Endothelial cell of umbilical vein (primary cell): ENCODE measurements at regions not wholly inside any gene's neighbourhood (a gene's known extent, or its start where the extent isn't known, plus 50 kb on each side); places are given as distances from the start of the nearest gene placed in this dataset.

Source experiments
- BruUV-seq: library from RNA; stranded (reverse); fragments of 400-500 nt; replicated peaks from 2 replicates; lab custom pipeline; 2021; lab: Mats Ljungman, UMichigan
- CTCF ChIA-PET: fragments of 300-600, 350-600 bp; sonication (Branson Sonifier 250); formaldehyde crosslinking; loops from one replicate; lab custom pipeline; 2021; ENCODE audit warnings: antibody characterized with exemption, inconsistent platforms; lab: Charles Lee
- POLR2A ChIA-PET: fragments of 300-600, 350-600 bp; sonication (Branson Sonifier 250); formaldehyde crosslinking; loops from one replicate; lab custom pipeline; 2021; ENCODE audit warnings: antibody characterized with exemption, inconsistent platforms; lab: Charles Lee
- DNase-seq: peaks from one replicate; pipeline ENCODE4 v3.0.0-alpha.2; 2011; ENCODE audit warnings: low read depth, low spot score
- FAIRE-seq: peaks from 2 replicates; lab custom pipeline; 2011; peaks lifted over from hg19 to GRCh38; lab: Jason Lieb, UNC
- H2AFZ ChIP-seq: 2 replicates; pipeline ENCODE4 v1.6.0; 2012; ENCODE audit warnings: low read depth, low read length, control low read depth, inconsistent platforms
- H3K27ac ChIP-seq: 2 replicates; pipeline ENCODE4 v1.5.1; 2011; ENCODE audit warnings: low read depth, mild to moderate bottlenecking, control low read depth, low read length, moderate library complexity; ENCODE audit not compliant: insufficient read depth
- H3K27me3 ChIP-seq, 2 experiments: 2 replicates each; pipeline versions ENCODE4 v1.6.0 to v1.6.1; 2011; ENCODE audit warnings: low read length in 2 of 2, mixed read lengths in 1 of 2; ENCODE audit not compliant: control insufficient read depth in 2 of 2, insufficient read depth in 2 of 2
- H3K36me3 ChIP-seq, 2 experiments: 2 replicates in 1 of 2; 3 replicates in 1 of 2; pipeline ENCODE4 v1.5.1; 2011; ENCODE audit warnings: low read length in 2 of 2, mild to moderate bottlenecking in 1 of 2, moderate library complexity in 1 of 2; ENCODE audit not compliant: control insufficient read depth in 2 of 2, insufficient read depth in 2 of 2; ENCODE audit errors: extremely low read depth in 1 of 2
- H3K4me1 ChIP-seq: 3 replicates; pipeline ENCODE4 v1.5.1; 2011; ENCODE audit warnings: mild to moderate bottlenecking, low read length; ENCODE audit not compliant: control insufficient read depth, insufficient read depth; ENCODE audit errors: extremely low read depth
- H3K4me2 ChIP-seq: 2 replicates; pipeline ENCODE4 v1.6.1; 2011; ENCODE audit warnings: low read length, control low read depth, mixed read lengths; ENCODE audit not compliant: insufficient read depth
- H3K4me3 ChIP-seq, 3 experiments: fragments of 200-600 bp in 1 of 3; sonication (generic), shearing (Covaris generic) in 1 of 3; replicated peaks in 1 of 3; 2 replicates each; pipeline ENCODE4 v1.5.1; 2011 to 2016; ENCODE audit warnings: control low read depth in 3 of 3, low read length in 3 of 3, mild to moderate bottlenecking in 2 of 3, inconsistent platforms in 1 of 3, low read depth in 1 of 3, moderate library complexity in 1 of 3; ENCODE audit not compliant: insufficient read depth in 1 of 3
- H3K79me2 ChIP-seq: 2 replicates; pipeline ENCODE4 v1.6.0; 2012; ENCODE audit warnings: low read length, inconsistent platforms; ENCODE audit not compliant: control insufficient read depth, insufficient read depth
- H3K9ac ChIP-seq: replicated peaks from 2 replicates; pipeline ENCODE3; 2011; ENCODE audit warnings: low read length, control low read depth; ENCODE audit not compliant: insufficient read depth; ENCODE audit errors: extremely low read depth
- H3K9me1 ChIP-seq: replicated peaks from 3 replicates; pipeline ENCODE4 v1.6.0; 2011; ENCODE audit warnings: mild to moderate bottlenecking, low read length; ENCODE audit not compliant: control insufficient read depth, insufficient read depth; ENCODE audit errors: extremely low read depth
- H3K9me3 ChIP-seq: replicated peaks from 2 replicates; pipeline ENCODE4 v1.5.1; 2012; ENCODE audit warnings: low read length, inconsistent platforms; ENCODE audit not compliant: control insufficient read depth, insufficient read depth
- H4K20me1 ChIP-seq: replicated peaks from 2 replicates; pipeline ENCODE3; 2011; ENCODE audit warnings: mild to moderate bottlenecking, low read length; ENCODE audit not compliant: control insufficient read depth, insufficient read depth; ENCODE audit errors: extremely low read depth
- EZH2 ChIP-seq: IDR thresholded peaks from 2 replicates; pipeline ENCODE4 v1.6.1; 2012; ENCODE audit warnings: borderline replicate concordance, low read depth, mild to moderate bottlenecking, moderate library complexity, low read length, inconsistent platforms; ENCODE audit not compliant: severe bottlenecking
- FOS ChIP-seq: IDR thresholded peaks from 2 replicates; pipeline ENCODE4 v1.6.1; 2011; ENCODE audit warnings: mild to moderate bottlenecking, low read length, moderate library complexity, borderline replicate concordance; ENCODE audit not compliant: insufficient read depth
- GATA2 ChIP-seq: IDR thresholded peaks from 2 replicates; pipeline ENCODE4 v1.7.0; 2011; ENCODE audit warnings: low read depth, mild to moderate bottlenecking, moderate library complexity, mixed read lengths, low read length; ENCODE audit not compliant: insufficient read length, insufficient read depth
- JUN ChIP-seq: IDR thresholded peaks from 2 replicates; pipeline ENCODE4 v1.6.1; 2011; ENCODE audit warnings: borderline replicate concordance, low read depth; ENCODE audit not compliant: insufficient read length, insufficient read depth
- MAX ChIP-seq: IDR thresholded peaks from 2 replicates; pipeline ENCODE4 v1.6.1; 2011; ENCODE audit not compliant: insufficient read depth, insufficient read length
- MYC ChIP-seq: IDR thresholded peaks from one replicate; pipeline ENCODE4 v1.6.1; 2011; ENCODE audit warnings: mild to moderate bottlenecking, low read depth, low read length
- POLR2A ChIP-seq: IDR thresholded peaks from 2 replicates; pipeline ENCODE4 v1.6.1; 2012; ENCODE audit warnings: low read depth, mild to moderate bottlenecking, control low read depth, low read length
- POLR2AphosphoS5 ChIP-seq: IDR thresholded peaks from 2 replicates; pipeline ENCODE4 v1.6.1; 2012; ENCODE audit warnings: low read depth, mild to moderate bottlenecking, control low read depth, low read length, moderate library complexity; ENCODE audit not compliant: insufficient read depth
- dilution Hi-C: fragments of 300-500 bp; cut with MboI; formaldehyde crosslinking; loops from one replicate; pipeline ENCODE4 v1.15.0; 2019; ENCODE audit warnings: low sequenced_read_pairs; ENCODE audit not compliant: extremely low pct_ligation_motif_present
- intact Hi-C: fragments of 100-400 bp; cut with micrococcal nuclease; formaldehyde crosslinking; loops from one replicate; pipeline ENCODE4 v1.10.0; 2022
- TF ChIP-seq, protein P1 (sequence below), 2 donors: IDR thresholded peaks; 1 replicate in 1 of 2; 2 replicates in 1 of 2; pipeline ENCODE4 v1.5.1; 2011; ENCODE audit warnings: low read length in 2 of 2, mild to moderate bottlenecking in 2 of 2, moderate library complexity in 2 of 2, control low read depth in 1 of 2, inconsistent platforms in 1 of 2, low read depth in 1 of 2; ENCODE audit not compliant: insufficient read depth in 1 of 2; ENCODE audit errors: extremely low read depth in 1 of 2

DNA sequence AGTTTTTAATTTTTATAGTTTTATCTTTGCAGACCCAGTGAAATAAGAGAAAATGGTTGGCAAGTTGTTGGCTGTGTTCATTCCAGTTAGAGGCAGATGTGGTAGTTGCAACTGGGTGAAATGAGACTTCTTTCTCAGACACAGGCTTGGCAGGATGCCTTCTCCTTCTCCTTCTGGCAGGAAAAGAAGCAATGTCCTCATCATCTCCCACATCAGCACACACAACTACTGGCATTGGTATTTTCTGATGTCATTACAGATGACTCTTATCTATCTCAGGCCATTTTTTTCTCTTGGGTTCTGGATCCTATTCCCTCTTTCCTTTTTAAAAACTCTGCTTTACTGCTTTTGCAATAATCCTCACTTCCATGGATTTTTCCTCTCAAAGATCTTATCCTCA lies 103.3 kb upstream of the EDIL3 start:
- H3K9me3 ChIP-seq, result no peaks in the 10 kb centered on the region
- intact Hi-C loops (no loop called here), dilution Hi-C loops (no loop called here)
- TF ChIP-seq MYC (no peak), POLR2AphosphoS5 (no peak), FOS (no peak), POLR2A (no peak), EZH2 (no peak), JUN (no peak), MAX (no peak), GATA2 (no peak)
- TF ChIP-seq, protein P1, sequence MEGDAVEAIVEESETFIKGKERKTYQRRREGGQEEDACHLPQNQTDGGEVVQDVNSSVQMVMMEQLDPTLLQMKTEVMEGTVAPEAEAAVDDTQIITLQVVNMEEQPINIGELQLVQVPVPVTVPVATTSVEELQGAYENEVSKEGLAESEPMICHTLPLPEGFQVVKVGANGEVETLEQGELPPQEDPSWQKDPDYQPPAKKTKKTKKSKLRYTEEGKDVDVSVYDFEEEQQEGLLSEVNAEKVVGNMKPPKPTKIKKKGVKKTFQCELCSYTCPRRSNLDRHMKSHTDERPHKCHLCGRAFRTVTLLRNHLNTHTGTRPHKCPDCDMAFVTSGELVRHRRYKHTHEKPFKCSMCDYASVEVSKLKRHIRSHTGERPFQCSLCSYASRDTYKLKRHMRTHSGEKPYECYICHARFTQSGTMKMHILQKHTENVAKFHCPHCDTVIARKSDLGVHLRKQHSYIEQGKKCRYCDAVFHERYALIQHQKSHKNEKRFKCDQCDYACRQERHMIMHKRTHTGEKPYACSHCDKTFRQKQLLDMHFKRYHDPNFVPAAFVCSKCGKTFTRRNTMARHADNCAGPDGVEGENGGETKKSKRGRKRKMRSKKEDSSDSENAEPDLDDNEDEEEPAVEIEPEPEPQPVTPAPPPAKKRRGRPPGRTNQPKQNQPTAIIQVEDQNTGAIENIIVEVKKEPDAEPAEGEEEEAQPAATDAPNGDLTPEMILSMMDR (IDR thresholded peaks at IDR 0.05; ENCODE audit: extremely low read depth in 1 of 2, insufficient read depth in 1 of 2, low read depth in 1 of 2, low read length in 2 of 2), result no peak
- H3K79me2 ChIP-seq, result no peaks in the 10 kb centered on the region
- FAIRE-seq (no peak), DNase-seq (no peak)
- no peak overlapping the region for H2AFZ ChIP-seq
- no peak overlapping the region for H3K4me2 ChIP-seq
- H3K27me3 ChIP-seq, result peaks cover 0 to 4% of the 10 kb centered on the region in 2 experiments
- no peaks in the 10 kb centered on the region for H3K9me1 ChIP-seq
- H4K20me1 ChIP-seq, result no peaks in the 10 kb centered on the region
- ChIA-PET POLR2A (no interaction called here), CTCF (no interaction called here)
- no peak overlapping the region for H3K27ac ChIP-seq
- BruUV-seq, result no TSS peak
- H3K4me1 ChIP-seq, result no peaks in the 10 kb centered on the region
- H3K4me3 ChIP-seq, result no peak overlapping the region
- H3K9ac ChIP-seq, result no peak overlapping the region
- H3K36me3 ChIP-seq, result no peaks in the 10 kb centered on the region
